Cardiac fibroblast (primary cell): ENCODE measurements at regions not wholly inside any gene's neighbourhood (a gene's known extent, or its start where the extent isn't known, plus 50 kb on each side); places are given as distances from the start of the nearest gene placed in this dataset.

Experiments
- DNase-seq, 2 donors: peaks; one replicate each; pipeline versions ENCODE4 v3.0.0 to v3.0.0-alpha.2; 2010; ENCODE audit warnings: low read depth in 2 of 2
- H3K4me3 ChIP-seq, 2 donors: replicated peaks in 1 of 2; 1 replicate in 1 of 2; 2 replicates in 1 of 2; pipeline ENCODE4 v1.5.1; 2011; ENCODE audit warnings: low read depth in 2 of 2, low read length in 2 of 2, mild to moderate bottlenecking in 2 of 2, moderate library complexity in 1 of 2
- CTCF ChIP-seq: IDR thresholded peaks from one replicate; pipeline ENCODE4 v1.5.1; 2011; ENCODE audit warnings: low read depth, mild to moderate bottlenecking, low read length, inconsistent platforms

GRCh38 chr11:112852143-112852866, 108.9 kb upstream of the NCAM1 start:
- no peak for TF ChIP-seq CTCF
- peak; percentile 8 to 34 for DNase-seq
- H3K4me3 ChIP-seq, result no peak overlapping the region

GRCh38 chr11:112856133-112856532, 105.1 kb upstream of the NCAM1 start:
- no peak overlapping the region for H3K4me3 ChIP-seq
- TF ChIP-seq CTCF, result no peak
- DNase-seq, result no peak

GRCh38 chr11:112856591-112856990, 104.6 kb upstream of the NCAM1 start:
- no peak for DNase-seq
- no peak overlapping the region for H3K4me3 ChIP-seq
- no peak for TF ChIP-seq CTCF

- no peak for TF ChIP-seq CTCF
Measured at GRCh38 chr11:112858289-112859023, 102.8 kb upstream of the NCAM1 start.

GRCh38 chr11:112859787-112860186, 101.4 kb upstream of the NCAM1 start:
- TF ChIP-seq CTCF, result no peak

More at GRCh38 chr11:112858289-112859023, 102.8 kb upstream of the NCAM1 start:
- H3K4me3 ChIP-seq, result no peak overlapping the region
- no peak for DNase-seq

GRCh38 chr11:112861356-112861755, 99.9 kb upstream of the NCAM1 start:
- no peak overlapping the region for H3K4me3 ChIP-seq
- TF ChIP-seq CTCF, result no peak
- DNase-seq, result no peak

More at GRCh38 chr11:112859787-112860186, 101.4 kb upstream of the NCAM1 start:
- no peak overlapping the region for H3K4me3 ChIP-seq
- no peak for DNase-seq
